Trophoblast cell (in vitro differentiated cells and primary cell): ENCODE measurements at regions not wholly inside any gene's neighbourhood (a gene's known extent, or its start where the extent isn't known, plus 50 kb on each side); places are given as distances from the start of the nearest gene placed in this dataset.

Source experiments
- DNase-seq, 2 donors: peaks; one replicate each; pipeline ENCODE4 v3.0.0-alpha.2; 2016
- H2AFZ ChIP-seq: 2 replicates; pipeline ENCODE4 v1.6.1; 2013; ENCODE audit warnings: low read length, moderate library complexity, mild to moderate bottlenecking; ENCODE audit not compliant: insufficient read depth, poor library complexity
- H2AK5ac ChIP-seq: 2 replicates; pipeline ENCODE4 v1.6.1; 2013; ENCODE audit warnings: mild to moderate bottlenecking, low read length
- H2BK120ac ChIP-seq: 2 replicates; pipeline ENCODE4 v1.6.1; 2013; ENCODE audit warnings: low read length, mild to moderate bottlenecking, moderate library complexity; ENCODE audit not compliant: insufficient read depth, poor library complexity
- H2BK12ac ChIP-seq: 2 replicates; pipeline ENCODE4 v1.6.1; 2013; ENCODE audit warnings: mild to moderate bottlenecking, low read length, moderate library complexity
- H2BK5ac ChIP-seq: 2 replicates; pipeline ENCODE4 v1.6.1; 2013; ENCODE audit warnings: low read length, low read depth, moderate library complexity, mild to moderate bottlenecking; ENCODE audit not compliant: poor library complexity
- H3K14ac ChIP-seq: 2 replicates; pipeline ENCODE4 v1.6.1; 2013; ENCODE audit warnings: mild to moderate bottlenecking, low read length
- H3K18ac ChIP-seq: 2 replicates; pipeline ENCODE4 v1.6.1; 2013; ENCODE audit warnings: mild to moderate bottlenecking, low read length
- H3K23ac ChIP-seq: 2 replicates; pipeline ENCODE4 v1.6.1; 2013; ENCODE audit warnings: low read length
- H3K27ac ChIP-seq: 2 replicates; pipeline ENCODE4 v1.5.1; 2013; ENCODE audit warnings: low read depth, mild to moderate bottlenecking, inconsistent platforms, low read length, moderate library complexity
- H3K27me3 ChIP-seq: 2 replicates; pipeline ENCODE4 v1.6.1; 2013; ENCODE audit warnings: inconsistent platforms, mild to moderate bottlenecking, low read length, moderate library complexity; ENCODE audit not compliant: insufficient read depth
- H3K36me3 ChIP-seq, 2 experiments: 1 replicate in 1 of 2; 2 replicates in 1 of 2; pipeline ENCODE4 v1.6.1; 2013; ENCODE audit warnings: low read length in 2 of 2, mild to moderate bottlenecking in 2 of 2, moderate library complexity in 1 of 2; ENCODE audit not compliant: insufficient read depth in 2 of 2, control insufficient read depth in 1 of 2
- H3K4ac ChIP-seq: 2 replicates; pipeline ENCODE4 v1.6.1; 2013; ENCODE audit warnings: low read depth, mild to moderate bottlenecking, low read length, moderate library complexity
- H3K4me1 ChIP-seq, 2 experiments: 1 replicate in 1 of 2; 2 replicates in 1 of 2; pipeline ENCODE4 v1.6.1; 2013; ENCODE audit warnings: low read length in 2 of 2, mild to moderate bottlenecking in 2 of 2, moderate library complexity in 1 of 2; ENCODE audit not compliant: insufficient read depth in 2 of 2, control insufficient read depth in 1 of 2
- H3K4me2 ChIP-seq: 2 replicates; pipeline ENCODE4 v1.6.1; 2013; ENCODE audit warnings: inconsistent platforms, mild to moderate bottlenecking, low read length, moderate library complexity
- H3K4me3 ChIP-seq: 2 replicates; pipeline ENCODE4 v1.5.1; 2013; ENCODE audit warnings: mild to moderate bottlenecking, low read depth, low read length, inconsistent platforms
- H3K79me1 ChIP-seq: one replicate; pipeline ENCODE4 v1.6.1; 2013; ENCODE audit warnings: low read length
- H3K79me2 ChIP-seq: 2 replicates; pipeline ENCODE4 v1.6.1; 2013; ENCODE audit warnings: low read length, mild to moderate bottlenecking; ENCODE audit not compliant: control insufficient read depth, insufficient read depth, poor library complexity
- H3K9ac ChIP-seq: 2 replicates; pipeline ENCODE4 v1.6.1; 2013; ENCODE audit warnings: mild to moderate bottlenecking, low read length
- H3K9me3 ChIP-seq: 2 replicates; pipeline ENCODE4 v1.6.1; 2013; ENCODE audit warnings: low read depth, mild to moderate bottlenecking, control low read depth, inconsistent platforms, low read length; ENCODE audit not compliant: insufficient read depth
- H4K12ac ChIP-seq: 2 replicates; pipeline ENCODE4 v1.6.1; 2013; ENCODE audit warnings: low read depth, mild to moderate bottlenecking, low read length, moderate library complexity
- H4K8ac ChIP-seq: 2 replicates; pipeline ENCODE4 v1.6.1; 2013; ENCODE audit warnings: low read depth, mild to moderate bottlenecking, low read length, moderate library complexity
- H4K91ac ChIP-seq: one replicate; pipeline ENCODE4 v1.6.1; 2013; ENCODE audit warnings: low read depth, mild to moderate bottlenecking, low read length, moderate library complexity
- WGBS: extraction: QIAGEN DNeasy Blood & Tissue Kit; methylation state at CpG from one replicate; pipeline ENCODE4 v1.1.7; 2013; ENCODE audit warnings: missing lambda C conversion rate; ENCODE audit not compliant: insufficient read length, insufficient coverage; ENCODE audit errors: extremely low coverage; 5-methylcytosine and 5-hydroxymethylcytosine counted together

DNA sequence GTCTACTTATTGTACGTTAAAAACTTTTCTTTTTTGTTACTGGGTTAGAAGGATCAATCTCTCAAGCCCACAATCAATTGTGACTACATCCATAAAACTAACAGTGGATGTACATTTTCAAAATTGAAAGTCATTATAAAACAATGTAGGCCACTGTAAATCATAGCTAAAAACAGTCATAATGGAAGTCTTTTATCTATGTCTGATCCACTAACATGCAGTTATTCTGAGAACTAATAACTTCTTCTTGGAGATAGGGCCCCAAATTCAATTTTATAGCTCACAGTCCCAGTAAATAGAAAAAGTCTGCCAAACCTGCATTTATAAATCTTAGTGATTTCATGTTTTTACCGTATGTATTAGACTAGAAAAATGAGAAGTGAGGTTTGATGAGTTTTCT lies 187.3 kb upstream of the MMS22L start:
- Histone ChIP-seq H2BK120ac (no peak overlapping the region), H3K4ac (no peak overlapping the region), H4K8ac (no peak overlapping the region), H4K91ac (no peak overlapping the region), H2AFZ (no peak overlapping the region), H3K27me3 (no peaks in the 10 kb centered on the region), H3K4me3 (no peak overlapping the region), H2BK5ac (no peak overlapping the region), H3K79me1 (no peaks in the 10 kb centered on the region), H2BK12ac (no peak overlapping the region), H3K14ac (no peak overlapping the region), H3K27ac (no peak overlapping the region), H3K4me2 (no peak overlapping the region), H3K23ac (no peak overlapping the region), H3K4me1 (no peaks in the 10 kb centered on the region), H3K9ac (no peak overlapping the region), H2AK5ac (no peak overlapping the region), H3K9me3 (no peaks in the 10 kb centered on the region), H3K18ac (no peak overlapping the region), H4K12ac (no peak overlapping the region), H3K79me2 (no peaks in the 10 kb centered on the region), H3K36me3 (no peaks in the 10 kb centered on the region)
- no CpG with 5 or more reads among the region's 2 CpGs for WGBS
- DNase-seq: no peak

DNA sequence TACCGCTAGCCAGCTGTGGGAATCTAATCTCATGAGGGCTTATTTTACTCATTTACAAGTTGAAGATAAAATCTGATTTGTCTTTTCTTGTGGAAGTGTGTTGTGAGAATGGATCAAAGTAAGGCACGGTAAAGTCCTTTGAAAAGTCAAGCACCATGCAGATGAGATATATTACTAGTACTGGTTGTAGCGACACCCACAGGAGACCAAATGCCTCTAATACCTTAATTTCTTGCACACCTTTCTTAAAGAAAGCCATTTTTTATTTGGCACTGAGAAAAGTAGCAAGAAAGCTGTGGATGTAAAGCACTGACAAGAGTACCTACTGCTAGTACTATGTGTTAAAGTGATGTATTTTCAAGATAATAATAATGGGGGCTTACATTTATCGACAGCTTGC lies 191.0 kb upstream of the MMS22L start:
- no peak overlapping the region for H3K4me2 ChIP-seq
- H3K27ac ChIP-seq: no peak overlapping the region
- H3K23ac ChIP-seq: no peak overlapping the region
- no peak overlapping the region for H3K18ac ChIP-seq
- H4K12ac ChIP-seq: no peak overlapping the region
- H4K91ac ChIP-seq: no peak overlapping the region
- H4K8ac ChIP-seq: no peak overlapping the region
- H3K9ac ChIP-seq: no peak overlapping the region
- no peaks in the 10 kb centered on the region for H3K79me2 ChIP-seq
- H3K14ac ChIP-seq: no peak overlapping the region
- no peaks in the 10 kb centered on the region for H3K27me3 ChIP-seq
- no peak overlapping the region for H3K4me3 ChIP-seq
- no peaks in the 10 kb centered on the region for H3K9me3 ChIP-seq
- no peaks in the 10 kb centered on the region for H3K36me3 ChIP-seq
- no peaks in the 10 kb centered on the region for H3K79me1 ChIP-seq
- H2BK5ac ChIP-seq: no peak overlapping the region
- DNase-seq: no peak
- H2BK12ac ChIP-seq: no peak overlapping the region
- H2BK120ac ChIP-seq: no peak overlapping the region
- WGBS: no CpG with 5 or more reads among the region's 4 CpGs
- H2AFZ ChIP-seq: no peak overlapping the region
- no peak overlapping the region for H2AK5ac ChIP-seq
- no peak overlapping the region for H3K4ac ChIP-seq
- H3K4me1 ChIP-seq: no peaks in the 10 kb centered on the region

DNA sequence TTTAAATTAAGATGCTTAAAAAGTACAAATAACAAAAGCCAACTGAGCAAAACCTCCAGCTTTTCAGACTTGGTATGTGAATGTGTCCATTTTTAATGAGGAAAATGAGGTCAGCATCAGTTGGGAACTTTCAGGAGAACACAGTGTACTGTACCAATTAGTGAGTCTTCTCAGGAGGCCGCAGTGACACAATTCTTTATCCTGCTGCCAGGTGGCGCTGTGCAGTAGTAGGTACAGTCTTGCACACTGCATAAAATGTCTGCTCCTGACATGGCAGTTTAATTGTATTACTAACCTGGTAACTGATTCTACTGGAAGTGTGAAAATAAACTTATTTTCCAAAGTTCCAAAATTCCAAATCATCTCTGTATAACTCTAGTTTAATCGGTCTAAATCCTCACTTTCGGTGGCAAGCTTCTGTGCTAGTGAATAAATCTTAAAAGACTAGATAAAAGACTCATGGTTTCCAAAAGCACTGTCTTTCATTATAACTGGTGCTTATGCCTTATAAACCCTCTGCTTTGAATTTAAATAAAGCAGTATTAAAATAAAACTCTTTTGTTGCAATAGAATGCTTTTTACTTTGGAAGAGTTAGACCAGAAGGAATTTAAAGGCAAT lies 214.8 kb upstream of the MMS22L start:
- no peak overlapping the region for H2BK12ac ChIP-seq
- DNase-seq: peak; percentile 54 to 88
- H3K79me2 ChIP-seq: no peaks in the 10 kb centered on the region
- H3K23ac ChIP-seq: no peak overlapping the region
- no peaks in the 10 kb centered on the region for H3K27me3 ChIP-seq
- H3K14ac ChIP-seq: no peak overlapping the region
- no peak overlapping the region for H3K4me3 ChIP-seq
- no peaks in the 10 kb centered on the region for H3K9me3 ChIP-seq
- no peaks in the 10 kb centered on the region for H3K4me1 ChIP-seq
- WGBS: no CpG with 5 or more reads among the region's 4 CpGs
- no peak overlapping the region for H2AK5ac ChIP-seq
- H4K8ac ChIP-seq: no peak overlapping the region
- H2BK120ac ChIP-seq: no peak overlapping the region
- H3K4ac ChIP-seq: no peak overlapping the region
- no peak overlapping the region for H3K18ac ChIP-seq
- H2BK5ac ChIP-seq: no peak overlapping the region
- no peaks in the 10 kb centered on the region for H3K79me1 ChIP-seq
- no peak overlapping the region for H2AFZ ChIP-seq
- H3K9ac ChIP-seq: no peak overlapping the region
- no peaks in the 10 kb centered on the region for H3K36me3 ChIP-seq
- no peak overlapping the region for H4K91ac ChIP-seq
- H3K27ac ChIP-seq: no peak overlapping the region
- no peak overlapping the region for H3K4me2 ChIP-seq
- no peak overlapping the region for H4K12ac ChIP-seq

- no peaks in the 10 kb centered on the region for H3K4me1 ChIP-seq
- H2BK12ac ChIP-seq: no peak overlapping the region
- H2BK120ac ChIP-seq: no peak overlapping the region
- H3K9me3 ChIP-seq: no peaks in the 10 kb centered on the region
- H3K4me2 ChIP-seq: no peak overlapping the region
- WGBS: no CpG with 5 or more reads among the region's 2 CpGs
- H3K23ac ChIP-seq: no peak overlapping the region
- H2AK5ac ChIP-seq: no peak overlapping the region
- no peak overlapping the region for H3K27ac ChIP-seq
- H4K8ac ChIP-seq: no peak overlapping the region
- no peak overlapping the region for H3K4ac ChIP-seq
- H3K4me3 ChIP-seq: no peak overlapping the region
- no peak overlapping the region for H2AFZ ChIP-seq
- H3K9ac ChIP-seq: no peak overlapping the region
- H3K27me3 ChIP-seq: no peaks in the 10 kb centered on the region
- H2BK5ac ChIP-seq: no peak overlapping the region
- no peak overlapping the region for H4K91ac ChIP-seq
- no peak overlapping the region for H3K14ac ChIP-seq
- no peak for DNase-seq
- no peak overlapping the region for H3K18ac ChIP-seq
- H3K79me1 ChIP-seq: no peaks in the 10 kb centered on the region
- H3K79me2 ChIP-seq: no peaks in the 10 kb centered on the region
- no peak overlapping the region for H4K12ac ChIP-seq
- H3K36me3 ChIP-seq: no peaks in the 10 kb centered on the region
Measured at GRCh38 chr6:97501853-97502252, 218.8 kb upstream of the MMS22L start.
